ENCODE measurements at regions not wholly inside any gene's neighbourhood (a gene's known extent, or its start where the extent isn't known, plus 50 kb on each side); places are given as distances from the start of the nearest gene placed in this dataset.

- TF ChIP-seq VEZF1 (CRISPR knock-in tag; IDR thresholded peaks at IDR 0.05), result no peak
These were observed 227.7 kb upstream of the ANO5 start (continued) for GRCh38 chr11:21965221-21965620.

GRCh38 chr11:21968702-21969101, 224.2 kb upstream of the ANO5 start:
- TF ChIP-seq KHSRP (IDR thresholded peaks at IDR 0.05) (no peak), CTCF (IDR thresholded peaks at IDR 0.05 in 2 of 3, conservative IDR thresholded peaks at IDR 0.05 in 1 of 3; ENCODE audit: insufficient read depth in 2 of 3, low read depth in 1 of 3, low read length in 3 of 3) (no peak), ZNF324 (CRISPR knock-in tag; IDR thresholded peaks at IDR 0.05) (no peak), MITF (IDR thresholded peaks at IDR 0.05) (no peak), TOE1 (IDR thresholded peaks at IDR 0.05; ENCODE audit: borderline replicate concordance) (no peak), TOE1 (CRISPR knock-in tag; IDR thresholded peaks at IDR 0.05; ENCODE audit: borderline replicate concordance, low read depth) (no peak), NR4A1 (CRISPR knock-in tag; IDR thresholded peaks at IDR 0.05) (no peak), NR4A1 (tag; IDR thresholded peaks at IDR 0.05) (no peak), HNRNPLL (IDR thresholded peaks at IDR 0.05; ENCODE audit: low read depth, low read length, poor library complexity, severe bottlenecking) (no peak), E2F3 (CRISPR knock-in tag; IDR thresholded peaks at IDR 0.05) (no peak), ZC3H11A (IDR thresholded peaks at IDR 0.05; ENCODE audit: low read depth, low read length) (no peak), SIN3A (IDR thresholded peaks at IDR 0.05; ENCODE audit: borderline replicate concordance in 2 of 2, control insufficient read depth in 1 of 2, low read depth in 2 of 2, low read length in 2 of 2) (no peak), ZBTB1 (CRISPR knock-in tag; IDR thresholded peaks at IDR 0.05; ENCODE audit: borderline replicate concordance, low read depth) (no peak), MTF1 (CRISPR knock-in tag; IDR thresholded peaks at IDR 0.05; ENCODE audit: borderline replicate concordance) (no peak)
- ChIA-PET CTCF (ENCODE audit: low intra/inter-chr PET ratio) (no interaction called here), POLR2A (interaction anchor here (1.3 kb wide), 1 partner anchor 16 kb away, joined by 3 read pairs; no protein-coding TSS in a partner anchor)
- Histone ChIP-seq H3K4me3 (no peak overlapping the region), H4K20me1 (replicated peaks; ENCODE audit: control insufficient read depth, insufficient read depth, low read length) (no peaks in the 10 kb centered on the region), H2AFZ (ENCODE audit: low read depth, low read length) (no peak overlapping the region), H3K27ac (ENCODE audit: extremely low read depth, low read depth, low read length) (no peak overlapping the region), H3K9ac (ENCODE audit: insufficient read depth in 1 of 2, low read depth in 2 of 2, low read length in 2 of 2) (no peak overlapping the region), H3K36me3 (ENCODE audit: control insufficient read depth, insufficient read depth, low read length) (no peaks in the 10 kb centered on the region), H3K27me3 (ENCODE audit: control insufficient read depth in 2 of 2, insufficient read depth in 2 of 2, low read length in 2 of 2) (no peaks in the 10 kb centered on the region), H3K4me1 (replicated peaks in 1 of 2; ENCODE audit: control insufficient read depth in 2 of 2, insufficient read depth in 2 of 2, low read length in 2 of 2) (no peaks in the 10 kb centered on the region), H3K79me2 (ENCODE audit: control insufficient read depth, insufficient read depth, low read length) (no peaks in the 10 kb centered on the region), H3K4me2 (ENCODE audit: insufficient read depth, low read length) (no peak overlapping the region), H3K9me3 (replicated peaks; ENCODE audit: control insufficient read depth, insufficient read depth, low read depth, low read length) (0 out of 2 replicates have a peak, but pooled peaks cover 2% of the 10 kb centered on the region), H3K9me1 (ENCODE audit: control insufficient read depth, insufficient read depth, low read length) (no peaks in the 10 kb centered on the region)
- in situ Hi-C loops (cut with MboI), result no loop called here
- ATAC-seq, result no peak
- no peak for FAIRE-seq
- 0% methylated on average over 1 of the region's 1 CpG for WGBS (ENCODE audit: insufficient coverage, low coverage, missing lambda C conversion rate)
- intact Hi-C loops (cut with micrococcal nuclease), result no loop called here
- no TSS peak for BruUV-seq (replicated peaks)
- no peak for DNase-seq (ENCODE audit: extremely low read depth in 1 of 4, low spot score in 3 of 4)
